ENCODE measurements at regions not wholly inside any gene's neighbourhood (a gene's known extent, or its start where the extent isn't known, plus 50 kb on each side); places are given as distances from the start of the nearest gene placed in this dataset.

DNA sequence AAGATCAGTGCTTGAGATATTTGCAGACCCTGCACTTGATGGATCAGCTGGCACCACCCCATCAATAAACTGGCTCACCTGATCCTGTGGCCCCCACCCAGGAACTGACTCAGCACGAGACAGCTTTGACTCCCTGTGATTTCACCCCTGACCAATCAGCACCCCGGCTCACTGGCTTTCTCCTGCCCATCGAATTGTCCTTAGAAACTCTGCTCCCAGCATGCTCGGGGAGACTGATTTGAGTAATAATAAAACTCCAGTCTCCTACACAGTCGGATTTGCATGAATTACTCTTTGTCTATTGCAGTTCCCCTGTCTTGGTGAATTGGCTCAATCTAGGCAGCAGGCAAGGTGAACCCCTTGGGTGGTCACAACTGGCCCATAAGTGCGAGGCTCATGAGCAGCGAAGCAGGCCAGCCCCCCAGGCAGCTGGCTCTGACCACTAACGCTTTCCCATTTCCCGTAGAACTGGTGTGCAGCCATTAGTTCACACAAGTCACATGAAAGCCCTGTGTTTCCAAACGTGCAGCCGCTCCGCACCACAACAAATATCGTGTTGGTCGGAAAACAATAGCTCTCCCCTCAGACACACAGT is 79.6 kb downstream of the RSPH3 start:
- Histone ChIP-seq H3K4me1 (ENCODE audit: insufficient read depth) (peaks cover 3% of the 10 kb centered on the region; the same call in 1 of the 2 replicates), H3K9me3 (ENCODE audit: low read depth) (no peaks in the 10 kb centered on the region), H3K79me2 (ENCODE audit: insufficient read depth) (no peaks in the 10 kb centered on the region), H3F3A (ENCODE audit: insufficient read depth) (no peaks in the 10 kb centered on the region), H3K4me3 (no peak overlapping the region), H3K27ac (no peak overlapping the region), H2AFZ (no peak overlapping the region), H3K36me3 (ENCODE audit: low read depth) (no peaks in the 10 kb centered on the region), H3K9ac (no peak overlapping the region), H4K20me1 (ENCODE audit: insufficient read depth) (no peaks in the 10 kb centered on the region), H3K27me3 (replicated peaks; ENCODE audit: insufficient read depth) (no peaks in the 10 kb centered on the region), H3K9me2 (ENCODE audit: insufficient read depth) (no peaks in the 10 kb centered on the region), H3K4me2 (ENCODE audit: unreplicated experiment) (no peak overlapping the region)
- no peak for DNase-seq
- in situ Hi-C loops (cut with MboI), result no loop called here
- TF ChIP-seq EZH2phosphoT487 (IDR thresholded peaks at IDR 0.05; ENCODE audit: insufficient read depth, low read depth) (no peak), EZH2 (IDR thresholded peaks at IDR 0.05; ENCODE audit: insufficient read depth, poor library complexity, severe bottlenecking) (no peak)
- 81 to 85% methylated on average over 14 of the region's 14 CpGs for WGBS, 2 experiments (ENCODE audit: low coverage in 1 of 2, low lambda C conversion rate in 2 of 2, missing lambda C conversion rate in 2 of 2)

DNA sequence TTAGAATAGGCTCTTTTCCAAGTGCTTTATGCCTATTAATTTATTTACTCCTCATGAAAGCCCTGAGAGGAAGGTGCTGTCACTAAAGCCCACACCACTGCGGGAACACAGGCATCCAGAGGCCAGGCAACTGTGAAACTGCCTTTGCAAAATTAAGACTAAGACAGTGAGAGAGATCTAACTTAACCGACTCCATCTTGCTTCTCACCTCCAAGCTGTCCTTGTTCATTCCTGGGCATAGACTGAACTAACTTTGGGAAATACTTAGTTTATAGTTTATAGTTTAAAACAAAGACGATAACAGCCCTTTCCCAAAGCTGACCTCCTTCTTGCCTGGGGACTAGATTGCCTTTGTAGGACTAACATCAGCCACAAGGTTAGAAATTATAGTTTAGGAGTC is 80.1 kb downstream of the RSPH3 start:
- H3K36me3 ChIP-seq (ENCODE audit: low read depth), result no peaks in the 10 kb centered on the region
- H3F3A ChIP-seq (ENCODE audit: insufficient read depth), result no peaks in the 10 kb centered on the region
- TF ChIP-seq EZH2phosphoT487 (IDR thresholded peaks at IDR 0.05; ENCODE audit: insufficient read depth, low read depth), result no peak
- no peak for TF ChIP-seq EZH2 (IDR thresholded peaks at IDR 0.05; ENCODE audit: insufficient read depth, poor library complexity, severe bottlenecking)
- H3K9ac ChIP-seq, result no peak overlapping the region
- H3K27ac ChIP-seq, result no peak overlapping the region
- no peaks in the 10 kb centered on the region for H3K9me3 ChIP-seq (ENCODE audit: low read depth)
- 81 to 91% methylated on average over 3 of the region's 3 CpGs for WGBS, 2 experiments (ENCODE audit: low coverage in 1 of 2, low lambda C conversion rate in 2 of 2, missing lambda C conversion rate in 2 of 2)
- no peak overlapping the region for H3K4me2 ChIP-seq (ENCODE audit: unreplicated experiment)
- H2AFZ ChIP-seq, result no peak overlapping the region
- H4K20me1 ChIP-seq (ENCODE audit: insufficient read depth), result no peaks in the 10 kb centered on the region
- H3K9me2 ChIP-seq (ENCODE audit: insufficient read depth), result no peaks in the 10 kb centered on the region
- in situ Hi-C loops (cut with MboI), result no loop called here
- no peaks in the 10 kb centered on the region for H3K27me3 ChIP-seq (replicated peaks; ENCODE audit: insufficient read depth)
- no peaks in the 10 kb centered on the region for H3K79me2 ChIP-seq (ENCODE audit: insufficient read depth)
- no peak for DNase-seq
- peaks cover 3% of the 10 kb centered on the region; the same call in 1 of the 2 replicates for H3K4me1 ChIP-seq (ENCODE audit: insufficient read depth)
- H3K4me3 ChIP-seq, result no peak overlapping the region

DNA sequence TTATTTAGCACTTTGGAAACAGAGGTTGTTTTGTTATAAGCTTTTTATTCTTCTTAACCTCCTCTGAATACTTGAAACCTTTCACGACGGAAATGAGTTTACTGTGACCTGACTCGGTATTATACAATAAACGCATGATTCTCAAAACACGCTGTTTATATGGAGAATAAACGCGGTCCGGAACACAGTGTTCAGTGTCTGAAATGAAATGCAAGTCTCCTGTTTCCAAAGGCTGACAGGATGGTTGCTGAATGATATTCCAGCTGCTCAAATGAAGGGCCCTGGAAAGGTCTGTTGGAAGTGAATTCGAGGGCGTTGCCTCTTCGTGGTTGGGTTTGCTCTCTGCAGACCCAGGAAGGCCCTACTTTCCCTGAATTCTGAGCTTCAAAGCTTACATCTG is 83.4 kb downstream of the RSPH3 start:
- TF ChIP-seq EZH2 (IDR thresholded peaks at IDR 0.05; ENCODE audit: insufficient read depth, poor library complexity, severe bottlenecking) (no peak), EZH2phosphoT487 (IDR thresholded peaks at IDR 0.05; ENCODE audit: insufficient read depth, low read depth) (no peak)

DNA sequence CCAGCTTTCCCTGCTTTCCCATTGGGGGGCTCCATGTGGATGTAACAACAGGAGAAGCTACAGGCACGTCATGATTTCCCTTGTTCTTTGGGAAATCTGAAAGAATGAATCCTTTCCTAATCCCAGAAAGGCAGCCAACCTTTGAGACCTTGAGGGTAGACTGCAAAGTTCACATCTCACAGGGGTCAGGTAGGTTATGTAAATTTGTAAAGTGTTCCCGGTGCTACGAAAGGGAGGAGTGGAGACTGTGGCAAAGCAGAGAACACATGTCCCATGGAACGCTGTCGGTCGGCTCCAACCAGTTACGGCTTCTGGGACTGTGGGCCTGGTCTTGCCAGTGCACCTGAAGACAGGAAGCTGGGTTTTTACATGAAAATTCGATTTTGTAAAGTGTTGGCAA is 85.1 kb downstream of the RSPH3 start:
- WGBS, 2 experiments (ENCODE audit: low coverage in 1 of 2, low lambda C conversion rate in 2 of 2, missing lambda C conversion rate in 2 of 2), result 71 to 78% methylated on average over 8 of the region's 8 CpGs
- Histone ChIP-seq H3K27me3 (replicated peaks; ENCODE audit: insufficient read depth) (no peaks in the 10 kb centered on the region), H3K27ac (no peak overlapping the region), H3K9me2 (ENCODE audit: insufficient read depth) (no peaks in the 10 kb centered on the region), H3K9me3 (ENCODE audit: low read depth) (no peaks in the 10 kb centered on the region), H3K4me2 (ENCODE audit: unreplicated experiment) (no peak overlapping the region), H3K36me3 (ENCODE audit: low read depth) (no peaks in the 10 kb centered on the region), H4K20me1 (ENCODE audit: insufficient read depth) (no peaks in the 10 kb centered on the region), H3K4me3 (no peak overlapping the region), H3K79me2 (ENCODE audit: insufficient read depth) (no peaks in the 10 kb centered on the region), H2AFZ (no peak overlapping the region), H3K4me1 (ENCODE audit: insufficient read depth) (no peaks in the 10 kb centered on the region), H3K9ac (no peak overlapping the region), H3F3A (ENCODE audit: insufficient read depth) (no peaks in the 10 kb centered on the region)
- TF ChIP-seq EZH2 (IDR thresholded peaks at IDR 0.05; ENCODE audit: insufficient read depth, poor library complexity, severe bottlenecking), result no peak
- no peak for TF ChIP-seq EZH2phosphoT487 (IDR thresholded peaks at IDR 0.05; ENCODE audit: insufficient read depth, low read depth)
- DNase-seq, result no peak
- in situ Hi-C loops (cut with MboI), result no loop called here

More for the DNA sequence above, 83.4 kb downstream of the RSPH3 start:
- H3K27me3 ChIP-seq (replicated peaks; ENCODE audit: insufficient read depth), result no peaks in the 10 kb centered on the region
- H3K36me3 ChIP-seq (ENCODE audit: low read depth), result no peaks in the 10 kb centered on the region
- in situ Hi-C loops (cut with MboI), result no loop called here
- no peak overlapping the region for H3K27ac ChIP-seq
- H4K20me1 ChIP-seq (ENCODE audit: insufficient read depth), result no peaks in the 10 kb centered on the region
- no peak overlapping the region for H3K4me3 ChIP-seq
- H3K79me2 ChIP-seq (ENCODE audit: insufficient read depth), result no peaks in the 10 kb centered on the region
- no peaks in the 10 kb centered on the region for H3K4me1 ChIP-seq (ENCODE audit: insufficient read depth)
- no peaks in the 10 kb centered on the region for H3F3A ChIP-seq (ENCODE audit: insufficient read depth)
- H3K9me3 ChIP-seq (ENCODE audit: low read depth), result no peaks in the 10 kb centered on the region
- H3K9ac ChIP-seq, result no peak overlapping the region
- no peak overlapping the region for H2AFZ ChIP-seq
- no peak for DNase-seq
- H3K9me2 ChIP-seq (ENCODE audit: insufficient read depth), result no peaks in the 10 kb centered on the region
- WGBS, 2 experiments (ENCODE audit: low coverage in 1 of 2, low lambda C conversion rate in 2 of 2, missing lambda C conversion rate in 2 of 2), result 80 to 84% methylated on average over 11 of the region's 11 CpGs
- no peak overlapping the region for H3K4me2 ChIP-seq (ENCODE audit: unreplicated experiment)

DNA sequence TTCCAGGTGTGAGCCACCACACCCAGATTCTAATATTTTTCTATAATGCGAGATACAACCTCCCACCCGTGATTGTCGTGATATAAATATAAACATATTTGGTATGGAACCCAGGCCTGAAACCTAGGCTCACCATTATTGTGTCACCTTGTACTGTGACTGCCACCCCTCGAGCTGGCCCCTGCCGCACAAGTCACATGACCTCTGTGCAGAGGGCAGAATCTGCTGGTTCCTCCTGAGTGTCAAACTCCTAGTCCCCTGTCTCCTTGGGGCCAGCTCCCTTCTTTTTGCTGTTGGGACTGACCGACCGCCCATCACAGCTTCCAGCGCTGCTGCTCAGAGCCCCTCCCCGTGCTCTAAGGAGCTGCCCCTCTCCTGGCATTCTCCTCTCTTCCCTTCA is 86.4 kb downstream of the RSPH3 start:
- DNase-seq, result no peak
- Histone ChIP-seq H3K36me3 (ENCODE audit: low read depth) (no peaks in the 10 kb centered on the region), H3K4me2 (ENCODE audit: unreplicated experiment) (no peak overlapping the region), H3K4me1 (ENCODE audit: insufficient read depth) (no peaks in the 10 kb centered on the region), H3K27me3 (replicated peaks; ENCODE audit: insufficient read depth) (no peaks in the 10 kb centered on the region; the same call in 1 of the 2 replicates), H3F3A (ENCODE audit: insufficient read depth) (no peaks in the 10 kb centered on the region), H3K9me2 (ENCODE audit: insufficient read depth) (no peaks in the 10 kb centered on the region), H3K9me3 (ENCODE audit: low read depth) (no peaks in the 10 kb centered on the region), H4K20me1 (ENCODE audit: insufficient read depth) (no peaks in the 10 kb centered on the region), H3K27ac (no peak overlapping the region), H3K79me2 (ENCODE audit: insufficient read depth) (no peaks in the 10 kb centered on the region), H2AFZ (no peak overlapping the region), H3K9ac (no peak overlapping the region), H3K4me3 (no peak overlapping the region)
- TF ChIP-seq EZH2phosphoT487 (IDR thresholded peaks at IDR 0.05; ENCODE audit: insufficient read depth, low read depth) (no peak), EZH2 (IDR thresholded peaks at IDR 0.05; ENCODE audit: insufficient read depth, poor library complexity, severe bottlenecking) (no peak)
- WGBS, 2 experiments (ENCODE audit: low coverage in 1 of 2, low lambda C conversion rate in 2 of 2, missing lambda C conversion rate in 2 of 2), result 62 to 69% methylated on average over 9 of the region's 9 CpGs
- in situ Hi-C loops (cut with MboI), result no loop called here
